ENCODE measurements at regions not wholly inside any gene's neighbourhood (a gene's known extent, or its start where the extent isn't known, plus 50 kb on each side); places are given as distances from the start of the nearest gene placed in this dataset.

GRCh38 chr9:1855726-1856125 is 159.4 kb upstream of the SMARCA2 start:
- TF ChIP-seq RCOR1 (IDR thresholded peaks at IDR 0.05; ENCODE audit: low read length) (no peak), POLR2AphosphoS5 (IDR thresholded peaks at IDR 0.05; ENCODE audit: low read depth, low read length) (no peak), MAX (IDR thresholded peaks at IDR 0.05; ENCODE audit: low read depth) (no peak), CTCF (IDR thresholded peaks at IDR 0.05) (no peak), EZH2phosphoT487 (IDR thresholded peaks at IDR 0.05; ENCODE audit: borderline replicate concordance, low read depth) (no peak), NRF1 (IDR thresholded peaks at IDR 0.05; ENCODE audit: low read depth, low read length) (no peak), NFIC (IDR thresholded peaks at IDR 0.05; ENCODE audit: borderline replicate concordance) (no peak), USF2 (IDR thresholded peaks at IDR 0.05; ENCODE audit: borderline replicate concordance, low read depth, low read length) (no peak), FOXM1 (IDR thresholded peaks at IDR 0.05; ENCODE audit: low read depth) (no peak), JUND (IDR thresholded peaks at IDR 0.05) (no peak)
